GM12874 (cell line): ENCODE measurements at regions not wholly inside any gene's neighbourhood (a gene's known extent, or its start where the extent isn't known, plus 50 kb on each side); places are given as distances from the start of the nearest gene placed in this dataset.

ENCODE experiments used
- CTCF ChIP-seq: IDR thresholded peaks from 2 replicates; pipeline ENCODE4 v1.5.1; 2011; ENCODE audit warnings: low read depth, mild to moderate bottlenecking, control low read depth, low read length, moderate library complexity; ENCODE audit not compliant: insufficient read depth

- TF ChIP-seq CTCF: no peak
These were observed 141.9 kb upstream of the C2CD4B start for GRCh38 chr15:62306851-62307504.

- TF ChIP-seq CTCF: no peak
These were observed 142.5 kb upstream of the C2CD4B start for GRCh38 chr15:62307551-62307950.

GRCh38 chr15:62316413-62317060, 151.5 kb upstream of the C2CD4B start:
- TF ChIP-seq CTCF: no peak

GRCh38 chr15:62320259-62320658, 155.2 kb upstream of the C2CD4B start:
- no peak for TF ChIP-seq CTCF

GRCh38 chr15:62323353-62323890, 158.3 kb upstream of the C2CD4B start:
- TF ChIP-seq CTCF: no peak

GRCh38 chr15:62324382-62324781, 159.3 kb upstream of the C2CD4B start:
- TF ChIP-seq CTCF: no peak

- no peak for TF ChIP-seq CTCF
These were observed 160.5 kb upstream of the C2CD4B start for GRCh38 chr15:62325597-62325996.
